ENCODE measurements at regions not wholly inside any gene's neighbourhood (a gene's known extent, or its start where the extent isn't known, plus 50 kb on each side); places are given as distances from the start of the nearest gene placed in this dataset.

DNA sequence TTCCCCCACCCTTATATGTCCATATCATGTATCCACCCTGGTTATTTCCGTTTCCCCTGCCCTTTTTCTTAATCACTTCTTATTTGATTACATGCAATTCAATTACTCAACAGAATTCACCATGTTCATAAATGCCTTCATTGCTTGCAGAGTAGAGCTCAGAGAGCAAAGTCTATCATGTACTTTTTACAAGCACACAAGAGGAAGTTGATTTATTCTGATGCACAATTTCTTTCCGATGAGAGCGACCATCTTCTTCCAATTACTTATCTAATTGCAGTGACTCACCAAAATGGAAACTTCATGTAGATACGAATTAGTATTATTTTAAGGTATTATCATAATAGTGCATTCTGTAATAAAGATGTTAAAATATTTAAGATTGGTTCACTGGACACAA is 430.5 kb upstream of the KLF6 start:
- no peak for DNase-seq

DNA sequence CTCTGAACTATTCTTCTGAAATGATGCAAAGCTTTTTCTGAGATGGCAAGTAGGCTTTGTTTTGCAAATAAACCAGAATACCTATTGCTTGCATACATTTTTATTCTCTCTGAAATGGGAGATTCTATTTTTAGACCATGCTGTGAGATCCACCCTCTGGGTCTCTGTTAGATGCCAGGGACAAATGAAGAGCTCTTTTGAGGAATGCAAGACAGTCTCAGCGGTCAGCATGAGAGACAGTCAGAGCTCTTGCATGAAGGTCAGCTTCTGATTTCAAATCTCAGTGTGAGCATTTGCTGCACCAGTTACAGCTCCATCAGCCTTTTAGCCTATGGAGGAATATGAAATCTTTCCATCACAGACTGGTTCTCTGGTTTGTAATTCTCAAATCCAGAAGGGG is 429.9 kb upstream of the KLF6 start:
- DNase-seq, result no peak

DNA sequence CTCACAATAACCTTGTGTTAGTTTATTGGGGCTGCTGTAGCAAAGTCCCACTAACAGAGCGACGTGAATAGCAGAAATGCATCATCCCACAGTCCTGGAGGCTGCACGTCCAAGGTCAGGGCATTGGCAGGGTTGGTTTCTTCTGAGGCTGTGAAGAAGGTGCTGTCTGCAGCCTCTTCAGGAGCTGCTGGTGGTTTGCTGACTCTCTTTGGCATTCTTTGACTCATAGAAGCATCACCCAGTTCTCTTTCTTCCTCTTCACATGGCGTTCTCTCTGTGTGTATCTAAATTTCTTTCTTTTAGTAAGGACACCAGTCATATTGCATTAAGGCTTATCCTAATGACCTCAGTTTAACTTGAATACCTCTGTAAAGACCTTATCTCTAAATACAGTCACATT is 428.4 kb upstream of the KLF6 start:
- no peak for DNase-seq

DNA sequence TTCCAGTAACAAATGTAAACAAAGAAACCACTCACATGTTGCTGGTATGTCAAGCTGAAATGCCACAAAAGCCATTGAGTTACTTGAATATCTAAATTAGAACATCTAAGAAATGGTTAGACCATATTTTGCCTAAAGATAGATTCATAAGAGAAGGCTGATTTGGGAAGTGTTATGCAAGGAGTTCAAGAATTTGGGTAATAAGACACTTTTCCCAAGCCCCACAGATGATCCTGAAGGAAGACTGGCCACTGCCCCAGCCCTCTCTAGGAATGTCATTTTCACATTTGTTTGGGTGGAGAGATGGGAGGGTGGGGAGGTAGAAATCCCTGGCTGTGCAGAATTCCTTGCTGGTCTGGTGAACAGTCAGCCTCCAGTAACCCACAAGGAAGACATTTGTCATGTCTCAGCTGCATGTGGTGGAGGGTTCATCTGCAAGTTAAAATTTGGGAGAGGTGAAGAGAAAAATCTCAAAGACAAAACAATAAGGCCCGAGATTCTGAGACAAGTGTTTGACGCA is 427.2 kb upstream of the KLF6 start:
- no peak for DNase-seq

DNA sequence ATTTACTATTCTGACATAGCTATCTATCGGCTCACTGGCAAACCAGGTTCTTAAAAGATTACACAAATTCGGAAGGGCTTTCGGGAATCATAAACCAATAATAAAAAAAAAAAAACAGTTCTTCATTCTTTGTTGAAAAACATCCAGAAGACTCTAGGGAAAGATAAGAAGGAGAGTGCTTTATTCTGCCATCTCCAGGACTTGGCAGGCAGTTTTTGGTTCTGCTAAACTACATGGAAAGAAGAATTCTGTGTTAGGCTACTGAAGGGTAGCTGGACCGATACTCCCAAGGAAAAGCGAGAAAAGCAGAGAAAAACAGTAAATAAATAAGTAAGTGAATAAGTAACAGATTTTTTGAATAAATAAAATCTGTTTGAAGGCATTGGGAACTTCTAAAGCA is 423.5 kb upstream of the KLF6 start:
- DNase-seq, result no peak

DNA sequence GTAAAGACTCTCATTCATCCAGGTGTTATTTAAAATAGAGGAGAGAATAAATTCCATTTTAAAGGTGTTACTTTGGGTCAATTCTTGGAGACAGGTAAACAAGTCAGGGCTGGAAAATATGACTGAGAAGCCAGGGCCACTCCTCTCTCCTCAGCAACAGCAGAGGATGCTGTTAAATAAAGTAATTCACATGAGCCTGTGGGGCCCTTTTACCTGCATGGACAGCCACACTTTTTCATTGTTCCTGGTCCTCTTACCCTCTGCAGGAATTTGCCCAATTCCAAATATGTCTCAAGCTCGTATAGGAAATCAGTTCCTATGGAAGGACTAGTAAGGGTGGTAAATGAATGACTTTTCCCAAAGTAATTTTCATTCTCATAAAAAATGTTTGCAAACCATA is 420.1 kb upstream of the KLF6 start:
- no peak for DNase-seq

DNA sequence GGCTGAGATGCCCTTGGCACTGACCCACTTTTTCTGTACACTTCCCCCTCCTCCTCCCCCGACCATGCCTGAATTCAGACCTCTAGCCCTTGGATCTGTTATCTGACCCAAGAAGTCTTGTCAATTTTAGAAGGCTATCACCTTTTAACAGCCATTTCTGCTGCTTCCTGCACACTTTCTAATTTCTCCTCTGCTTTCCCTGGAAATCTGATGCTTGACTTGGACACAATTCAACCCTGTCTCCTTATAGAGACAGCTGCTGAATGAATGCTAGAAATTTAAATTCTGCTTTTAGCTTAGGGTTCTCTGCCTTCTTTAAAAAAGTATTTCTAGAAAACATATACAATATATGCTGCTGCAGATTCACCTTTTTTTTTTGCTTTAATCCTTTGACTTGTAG is 417.9 kb upstream of the KLF6 start:
- DNase-seq, result no peak

DNA sequence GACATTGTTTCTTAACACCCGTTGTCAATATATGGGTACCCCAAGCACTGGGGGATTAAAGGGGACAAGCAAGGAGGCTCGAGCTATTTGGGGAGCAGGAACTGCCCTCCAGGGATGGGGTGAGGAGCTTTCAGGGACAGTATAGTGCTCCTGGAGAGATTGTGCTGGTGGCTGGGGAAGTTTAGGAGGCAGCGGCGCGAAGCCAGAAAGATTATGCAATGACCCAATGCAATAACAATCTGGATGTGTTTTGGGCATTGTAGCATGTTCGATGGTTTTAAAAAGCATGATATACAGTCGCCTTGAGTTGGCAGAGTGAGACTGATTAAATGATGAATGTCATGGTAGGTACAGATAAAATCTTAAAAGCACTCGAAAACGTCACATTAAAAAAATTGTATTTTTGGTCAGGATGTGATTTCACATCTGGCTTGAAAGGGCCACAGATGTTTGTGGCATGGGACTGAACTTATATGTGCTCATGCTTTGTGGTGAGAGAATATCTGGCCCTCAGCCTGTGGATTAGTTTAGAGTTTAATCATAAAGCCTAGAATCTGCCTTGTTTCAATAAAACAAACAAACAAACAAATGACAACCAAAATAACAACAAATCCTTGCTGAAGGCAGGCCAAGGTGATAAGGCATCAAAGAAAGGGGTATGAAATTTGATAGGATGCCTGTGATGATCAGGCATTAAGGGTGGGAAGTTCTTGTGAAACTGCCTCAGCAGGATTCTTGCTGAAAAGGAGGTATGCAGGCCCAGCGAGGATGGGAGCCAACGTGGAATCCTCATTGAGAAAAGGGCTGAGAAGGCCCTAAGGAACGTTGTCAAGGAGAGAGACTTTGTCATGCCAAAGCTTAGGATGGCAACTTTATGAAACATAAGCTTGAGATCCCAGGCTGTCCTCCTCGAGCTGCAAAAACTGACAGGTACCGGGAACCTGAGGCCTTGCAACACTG is 417.1 kb upstream of the KLF6 start:
- no peak for DNase-seq

DNA sequence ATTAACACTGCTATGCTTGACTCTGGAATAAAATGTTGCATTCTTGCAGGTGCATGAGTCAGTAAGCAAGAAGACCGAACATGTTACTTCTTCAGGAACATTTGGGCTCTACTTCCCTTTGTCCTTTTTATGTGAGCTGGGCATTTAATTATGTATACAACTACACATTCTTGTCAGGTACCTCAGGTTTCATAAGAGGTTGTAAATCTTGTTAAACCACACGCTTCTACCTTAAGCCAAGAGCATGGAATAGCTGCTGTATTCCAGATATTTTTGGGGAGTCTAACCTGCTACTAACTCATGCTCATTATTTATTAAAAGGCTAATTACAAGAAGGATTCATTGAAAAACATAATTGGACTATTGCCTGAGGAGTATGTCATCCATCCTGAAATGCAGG is 414.2 kb upstream of the KLF6 start:
- no peak for DNase-seq

DNA sequence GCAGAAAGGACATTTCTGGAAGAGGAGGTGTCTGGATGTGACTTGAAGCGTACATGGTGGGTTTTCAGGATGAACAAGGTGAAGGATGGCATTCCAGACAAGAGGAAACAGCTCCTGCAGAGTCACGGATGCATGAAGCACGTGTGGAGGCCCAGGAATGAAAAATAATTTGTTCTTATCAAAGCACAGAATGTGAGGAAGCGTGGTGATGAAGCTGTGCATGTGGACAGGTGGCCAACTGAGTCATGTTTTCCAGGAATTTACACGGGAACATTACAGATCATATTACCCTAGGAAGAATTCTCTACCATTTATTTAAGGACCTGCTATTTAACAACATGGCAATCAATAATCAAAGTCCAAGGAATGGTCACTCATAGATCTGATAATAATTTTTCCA is 413.2 kb upstream of the KLF6 start:
- DNase-seq, result no peak

DNA sequence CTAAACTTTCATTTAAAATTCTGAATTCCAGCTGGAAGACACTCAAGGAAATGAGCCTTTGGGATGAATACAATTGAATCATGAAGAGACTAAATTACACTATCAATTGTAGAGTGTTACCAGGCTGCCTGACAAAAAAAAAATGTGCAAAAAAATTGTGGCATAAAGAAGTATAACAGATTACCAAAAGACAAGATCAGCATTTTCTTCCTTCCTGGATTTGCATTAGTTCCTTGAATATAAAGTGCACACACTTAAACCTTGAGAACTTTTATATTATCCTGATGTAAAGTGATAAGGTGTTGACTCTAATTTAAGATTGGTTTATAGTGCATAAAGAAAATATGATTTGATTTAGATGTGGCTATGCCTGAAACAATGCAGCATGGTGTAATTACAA is 412.7 kb upstream of the KLF6 start:
- no peak for DNase-seq

DNA sequence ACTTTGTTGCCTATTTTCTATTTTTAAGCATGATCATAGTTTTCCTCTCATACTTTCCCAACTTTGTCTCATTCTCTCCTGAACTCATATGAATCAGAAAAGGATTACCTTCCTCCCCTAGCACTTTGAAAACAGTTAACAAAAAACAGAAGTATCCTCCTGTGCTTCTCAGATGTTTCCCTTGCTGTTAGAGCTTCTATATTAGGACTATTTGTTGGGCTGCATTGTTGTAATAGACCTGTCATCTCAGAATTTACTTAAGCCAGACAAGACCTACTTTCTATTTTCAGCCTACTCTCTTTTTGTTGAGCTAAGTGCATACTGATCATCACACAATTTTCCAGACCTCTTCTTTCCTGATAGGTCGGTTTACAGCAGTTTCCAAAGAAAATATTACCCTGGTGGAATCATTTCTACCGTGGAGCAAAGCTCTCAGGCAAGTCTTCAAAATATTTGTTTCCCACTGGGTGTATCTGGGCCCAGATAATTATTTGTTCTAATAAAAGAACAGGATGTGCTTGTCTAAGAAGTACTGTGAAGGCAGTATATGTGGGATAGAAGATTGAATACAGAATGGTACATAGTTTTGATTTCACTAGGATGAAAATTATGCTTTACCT is 411.9 kb upstream of the KLF6 start:
- DNase-seq, result no peak

DNA sequence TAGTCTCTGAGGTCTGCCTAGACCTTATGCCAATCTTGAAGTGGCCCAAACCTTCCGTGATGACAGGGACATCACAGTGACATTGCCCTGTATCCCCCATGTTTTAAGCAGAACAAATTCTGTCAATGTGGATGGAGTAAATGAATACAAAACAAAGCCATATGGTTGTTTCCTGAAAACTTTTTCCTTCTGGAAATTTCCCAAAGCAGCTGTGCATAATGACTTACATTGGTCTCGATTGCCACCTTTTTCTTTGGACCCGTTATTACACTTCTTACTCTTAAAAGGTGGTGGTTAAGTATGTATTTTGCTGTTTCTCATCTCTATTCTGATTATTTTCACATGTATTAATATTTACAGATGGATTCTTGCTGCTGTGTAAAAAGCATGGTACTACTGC is 411.2 kb upstream of the KLF6 start:
- DNase-seq, result no peak

DNA sequence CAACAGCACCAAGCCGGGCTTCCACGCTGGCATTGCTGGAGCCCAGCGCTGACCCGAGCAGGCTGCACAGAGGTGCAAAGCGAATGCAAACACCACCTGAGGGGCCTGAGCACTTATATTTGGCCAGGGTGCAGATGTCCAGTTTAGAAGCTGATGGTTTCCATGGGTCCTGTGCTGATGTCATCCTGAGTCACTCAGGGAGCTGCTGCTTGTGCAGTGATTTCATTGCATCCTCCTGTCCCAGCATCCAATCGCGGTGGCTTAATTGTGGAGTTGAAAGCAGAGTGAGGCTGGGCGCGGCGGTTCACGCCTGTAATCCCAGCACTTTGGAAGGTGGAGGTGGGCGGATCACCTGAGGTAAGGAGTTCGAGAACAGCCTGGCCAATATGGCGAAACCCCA is 410.2 kb upstream of the KLF6 start:
- no peak for DNase-seq

DNA sequence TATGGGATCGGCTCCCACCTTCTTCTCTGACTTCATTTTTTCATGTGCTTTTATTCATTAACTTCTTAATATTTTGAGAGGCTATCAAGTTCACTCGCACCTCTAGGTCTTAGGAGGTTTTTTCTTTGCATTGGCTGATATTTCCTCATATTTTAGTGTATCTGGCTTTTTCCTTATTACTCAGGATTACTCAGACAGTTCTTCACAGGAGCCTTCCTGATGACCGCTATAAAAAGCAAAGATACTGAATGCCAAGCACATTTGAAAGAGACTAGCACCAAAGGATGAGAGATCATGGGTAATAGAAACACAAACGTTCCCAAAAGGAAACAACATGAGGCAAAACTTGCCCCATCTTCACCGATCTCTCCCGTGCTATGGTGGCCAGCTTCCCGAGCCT is 409.2 kb upstream of the KLF6 start:
- no peak for DNase-seq

DNA sequence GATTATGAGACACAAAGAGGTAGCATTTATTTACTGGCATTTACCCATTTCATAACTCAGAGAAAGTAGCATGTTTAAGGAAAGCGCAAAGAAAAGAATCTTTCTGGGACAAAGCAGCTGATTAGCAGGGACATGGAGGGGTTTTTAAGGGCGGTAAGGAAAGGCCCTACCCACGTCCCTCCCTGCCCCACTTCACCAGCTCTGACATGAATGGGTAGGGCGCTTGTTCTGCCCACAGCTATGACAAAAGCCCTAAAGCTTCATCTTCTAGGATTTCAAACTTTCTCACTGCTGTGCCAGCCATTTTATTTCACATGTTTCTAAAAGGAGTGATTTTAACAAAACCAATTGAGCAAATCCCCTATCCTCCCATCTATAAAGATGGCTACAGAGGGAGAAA is 406.9 kb upstream of the KLF6 start:
- DNase-seq, result no peak

DNA sequence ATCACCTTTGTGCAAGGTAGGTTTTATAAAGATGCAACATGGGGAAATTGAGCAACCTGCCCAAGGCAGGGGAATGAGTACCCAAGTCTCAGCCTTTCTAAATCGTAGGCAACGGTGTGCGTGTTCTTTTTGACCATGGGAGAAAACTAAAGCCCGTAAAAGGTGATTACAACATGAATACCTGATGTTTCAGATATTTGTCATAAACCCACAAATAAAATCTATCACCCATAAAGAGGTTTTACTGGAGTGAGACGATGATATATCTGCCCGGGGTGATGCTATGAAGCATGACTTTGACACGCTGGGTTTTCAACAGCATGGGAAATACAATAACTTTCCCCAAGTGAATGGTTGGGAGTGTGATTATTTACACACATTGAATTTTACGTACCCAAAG is 406.3 kb upstream of the KLF6 start:
- no peak for DNase-seq

DNA sequence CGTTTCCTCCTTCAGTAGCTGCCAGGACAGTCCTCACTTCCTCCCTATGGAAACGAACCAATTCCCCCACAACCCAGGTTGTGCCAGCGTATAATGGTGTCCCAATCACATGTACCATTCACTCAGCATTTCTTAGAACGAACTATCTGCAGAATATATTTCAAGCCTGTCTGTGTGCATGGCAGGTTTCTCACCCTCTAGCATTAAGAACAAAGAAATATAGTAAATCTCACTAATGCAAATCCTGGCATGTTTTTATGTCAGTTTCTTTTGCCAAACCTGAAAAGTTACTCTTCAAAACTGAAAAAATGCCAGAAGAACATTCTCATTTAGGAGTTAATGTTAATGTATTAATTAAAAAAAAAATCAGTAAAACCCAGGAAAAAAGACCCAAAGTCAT is 405.9 kb upstream of the KLF6 start:
- no peak for DNase-seq

DNA sequence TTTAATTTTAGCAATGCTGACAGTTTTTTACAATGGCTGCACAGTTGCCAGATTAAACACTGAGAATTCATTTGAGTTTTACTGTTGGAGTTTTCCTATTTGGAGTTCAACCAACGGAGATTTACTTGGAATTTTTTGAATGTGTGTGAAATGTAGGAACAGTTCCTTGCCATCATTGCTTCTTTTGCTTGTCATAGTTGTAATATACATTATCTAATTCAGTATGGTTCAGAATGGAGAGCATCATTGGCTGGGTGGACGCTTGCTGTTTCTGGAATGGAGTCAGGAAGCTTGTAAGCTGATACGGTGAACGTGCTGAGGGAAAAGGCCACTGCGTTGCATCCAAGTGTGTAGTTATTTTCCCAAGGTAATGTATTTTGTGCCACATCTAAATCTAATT is 404.3 kb upstream of the KLF6 start:
- DNase-seq, result no peak

DNA sequence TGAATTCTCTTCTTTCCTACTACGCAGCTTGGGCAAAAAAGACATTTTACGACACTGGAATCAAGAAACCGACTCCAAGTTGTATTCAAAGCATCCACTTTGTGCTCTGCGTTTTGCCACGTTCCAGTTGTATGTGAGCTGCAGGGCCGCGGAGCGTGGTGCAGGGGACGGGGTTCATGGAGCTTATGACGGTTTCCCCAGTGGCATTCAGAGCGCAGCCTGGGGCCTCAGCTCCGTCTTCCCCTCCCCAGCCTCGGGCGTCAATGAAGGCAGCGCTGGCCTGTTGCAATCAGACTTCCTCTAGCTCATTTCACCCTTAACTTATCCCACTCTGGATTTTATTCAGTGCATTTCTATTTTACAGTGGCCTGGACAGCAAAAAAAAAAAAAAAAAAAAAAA is 403.4 kb upstream of the KLF6 start:
- DNase-seq, result no peak

DNA sequence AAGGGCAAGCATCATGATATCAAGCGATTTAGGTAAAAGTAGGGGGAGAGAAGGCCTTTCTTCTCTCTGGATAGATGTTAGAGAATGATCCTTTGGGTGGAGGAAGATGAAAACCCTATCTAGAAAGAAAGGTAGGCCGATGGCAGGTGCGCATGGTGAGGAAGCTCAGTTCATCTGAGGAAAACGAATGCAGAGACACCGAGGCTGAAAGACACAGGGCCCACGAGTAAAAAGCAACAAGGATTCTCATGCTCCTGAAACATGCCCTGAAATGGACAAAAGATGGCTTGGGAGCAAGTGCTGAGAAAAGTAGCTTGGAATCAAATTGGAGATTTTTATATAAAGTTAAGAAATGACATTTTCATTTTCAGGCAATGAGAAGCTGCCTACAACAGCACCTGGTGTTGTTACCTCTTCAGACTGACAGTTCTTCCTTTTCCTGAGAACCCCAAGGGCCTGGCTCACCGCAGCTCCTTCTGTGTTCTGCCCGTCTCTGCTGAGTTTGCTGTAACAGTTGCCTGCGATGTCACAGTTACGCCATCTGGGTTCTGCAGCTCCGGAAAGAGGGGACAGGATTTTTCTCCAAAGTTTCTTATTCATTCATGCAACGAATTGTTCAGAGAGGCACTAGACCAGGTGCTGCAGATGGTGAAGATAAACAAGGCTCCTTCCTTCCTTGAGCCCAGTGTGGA is 402.0 kb upstream of the KLF6 start:
- no peak for DNase-seq

DNA sequence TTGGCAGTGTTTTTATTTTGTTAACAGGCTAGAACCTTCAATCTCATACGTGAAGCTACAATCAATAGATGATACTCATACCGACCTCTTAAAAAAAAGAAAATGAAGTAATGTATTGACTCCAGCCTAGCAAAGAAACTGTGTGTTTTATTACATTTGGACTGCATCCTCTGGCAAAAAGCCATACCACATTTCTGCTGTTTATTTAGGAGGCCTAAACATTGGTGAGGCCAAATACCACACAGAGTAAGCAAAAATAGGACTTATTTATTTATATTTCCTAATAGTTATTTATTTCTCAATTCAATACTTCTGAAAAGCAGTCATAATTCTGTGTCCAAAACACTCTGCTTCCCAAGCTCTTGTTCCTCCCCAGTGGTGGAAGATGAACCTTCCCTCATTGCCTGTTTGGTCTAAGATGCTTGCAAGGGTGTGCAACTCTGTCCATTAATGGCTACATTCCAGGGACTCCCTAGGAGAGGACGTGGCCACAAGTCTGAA is 398.8 kb upstream of the KLF6 start:
- DNase-seq, result no peak

DNA sequence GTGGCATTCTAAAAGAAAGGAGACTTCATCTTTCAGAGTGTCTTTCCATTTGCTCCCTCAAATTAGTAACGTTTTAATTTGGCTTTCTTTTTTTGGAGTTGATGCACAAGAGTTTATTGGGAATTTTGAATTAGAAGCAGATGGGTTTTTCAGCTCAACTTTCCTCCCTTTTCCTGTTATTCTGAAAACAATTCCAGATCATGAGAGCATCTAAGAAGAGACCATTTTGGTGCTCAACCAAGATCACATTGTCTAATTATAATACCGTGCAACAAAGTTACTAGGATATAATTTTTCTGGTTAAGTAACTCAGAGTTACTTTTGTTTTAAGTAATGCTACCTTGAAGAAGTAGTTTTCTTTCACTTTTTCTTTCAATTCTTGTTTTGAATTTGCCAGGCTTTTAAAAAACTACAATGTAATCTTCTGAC is 396.6 kb upstream of the KLF6 start:
- DNase-seq, result no peak

DNA sequence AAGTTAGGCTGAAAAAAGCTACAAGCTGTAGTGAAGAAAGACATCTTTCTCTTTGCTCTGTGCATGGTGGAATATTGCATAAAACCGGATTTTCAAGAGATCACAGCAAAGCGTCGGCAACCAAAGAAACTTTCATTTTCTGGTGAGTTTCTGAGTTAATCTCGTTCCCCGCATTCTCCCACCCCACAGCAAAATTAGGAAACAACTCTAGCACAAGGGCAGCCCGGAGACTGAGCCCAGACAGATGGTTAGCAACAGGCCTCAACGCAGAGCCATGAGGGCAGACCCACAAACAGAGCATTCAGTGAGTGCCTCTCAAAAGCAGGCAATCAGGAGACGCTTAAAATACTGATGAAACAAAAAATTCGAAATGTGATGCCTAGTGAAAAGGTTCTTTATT is 396.1 kb upstream of the KLF6 start:
- no peak for DNase-seq
